SK-N-MC (cell line): ENCODE measurements at regions not wholly inside any gene's neighbourhood (a gene's known extent, or its start where the extent isn't known, plus 50 kb on each side); places are given as distances from the start of the nearest gene placed in this dataset.

Experiments
- DNase-seq: peaks from one replicate; pipeline ENCODE4 v3.0.0-alpha.2; 2011; ENCODE audit warnings: low read depth, low spot score
- H3K27ac ChIP-seq: fragments of 200-600 bp; sonication (generic); 2 replicates; pipeline ENCODE4 v1.5.1; 2016; ENCODE audit warnings: mixed run types
- H3K36me3 ChIP-seq: fragments of 200-600 bp; sonication (generic); 2 replicates; pipeline ENCODE4 v1.6.1; 2017; ENCODE audit warnings: antibody characterized with exemption, low read length, mixed read lengths; ENCODE audit not compliant: insufficient read depth
- H3K4me3 ChIP-seq: fragments of 200-600 bp; sonication (generic); 2 replicates; pipeline ENCODE4 v1.5.1; 2016
- H3K9ac ChIP-seq: fragments of 200-600 bp; sonication (generic); 2 replicates; pipeline ENCODE4 v1.8.0; 2017; ENCODE audit warnings: mixed run types, mixed read lengths; ENCODE audit not compliant: insufficient read length
- H3K9me3 ChIP-seq: fragments of 200-600 bp; sonication (generic); 2 replicates; pipeline ENCODE4 v1.6.1; 2017; ENCODE audit warnings: low read depth, mild to moderate bottlenecking, antibody characterized with exemption, low read length, moderate library complexity, mixed read lengths
- EZH2 ChIP-seq: fragments of 200-600 bp; sonication (generic); IDR thresholded peaks from one replicate; pipeline ENCODE4 v1.6.1; 2017; ENCODE audit warnings: antibody characterized with exemption
- FOXP2 ChIP-seq: optimal IDR thresholded peaks from 2 replicates; pipeline ENCODE3; 2011; ENCODE audit warnings: mild to moderate bottlenecking, moderate library complexity; ENCODE audit not compliant: insufficient read depth; ENCODE audit errors: extremely low read length, control extremely low read depth
- POLR2AphosphoS5 ChIP-seq: IDR thresholded peaks from 2 replicates; pipeline ENCODE4 v1.6.1; 2012; ENCODE audit warnings: mild to moderate bottlenecking, low read depth, low read length, borderline replicate concordance

DNA sequence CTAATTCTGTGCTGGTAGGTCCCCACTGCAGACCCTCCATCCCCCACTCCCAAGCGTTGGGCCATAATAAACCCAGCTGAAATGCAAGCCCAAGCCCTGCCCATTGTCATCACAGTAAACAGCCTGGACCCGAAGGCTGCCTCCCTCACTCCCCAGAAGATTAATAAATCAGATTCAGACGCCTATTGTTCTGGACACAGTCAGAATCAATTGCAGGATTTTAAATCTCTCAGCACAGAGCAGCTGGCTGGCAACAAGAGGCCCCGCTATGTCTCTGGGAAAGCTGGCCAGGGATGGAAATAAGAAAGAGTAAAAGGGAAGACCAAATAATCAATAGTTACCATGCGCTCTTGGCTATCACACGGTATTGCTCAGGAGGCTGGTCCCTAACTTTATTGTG lies 93.9 kb downstream of the C17orf67 start:
- Histone ChIP-seq H3K9ac (no peak overlapping the region), H3K9me3 (no peaks in the 10 kb centered on the region), H3K36me3 (no peaks in the 10 kb centered on the region), H3K27ac (no peak overlapping the region), H3K4me3 (no peak overlapping the region)
- TF ChIP-seq EZH2, result no peak
- no peak for TF ChIP-seq FOXP2
- TF ChIP-seq POLR2AphosphoS5, result no peak
- DNase-seq, result no peak

GRCh38 chr17:56740481-56740880 lies 93.2 kb downstream of the C17orf67 start:
- no peak for TF ChIP-seq EZH2
- TF ChIP-seq FOXP2, result no peak
- no peak for TF ChIP-seq POLR2AphosphoS5

More at GRCh38 chr17:56740481-56740880, 93.2 kb downstream of the C17orf67 start:
- Histone ChIP-seq H3K27ac (no peak overlapping the region), H3K9me3 (no peaks in the 10 kb centered on the region), H3K36me3 (no peaks in the 10 kb centered on the region), H3K4me3 (no peak overlapping the region), H3K9ac (no peak overlapping the region)
- no peak for DNase-seq
